Hematopoietic multipotent progenitor cell treated with erythropoietin and hydrocortisone succinate and interleukin-3 and kit ligand, for 4 days (in vitro differentiated cells): ENCODE measurements at regions not wholly inside any gene's neighbourhood (a gene's known extent, or its start where the extent isn't known, plus 50 kb on each side); places are given as distances from the start of the nearest gene placed in this dataset.
"Not testable (repeated sequence)": the region's sequence is repeated elsewhere in the genome, so short reads cannot be mapped to it uniquely, and the experiment has no call there.

Source experiments
- DNase-seq: peaks from one replicate; pipeline ENCODE4 v3.0.0-alpha.2; 2015

GRCh38 chr17:31798205-31798724 is 60.8 kb downstream of the COPRS start:
- no peak for DNase-seq

- not testable (repeated sequence) for DNase-seq
Measured at GRCh38 chr17:31795941-31796340, 63.1 kb downstream of the COPRS start.

DNA sequence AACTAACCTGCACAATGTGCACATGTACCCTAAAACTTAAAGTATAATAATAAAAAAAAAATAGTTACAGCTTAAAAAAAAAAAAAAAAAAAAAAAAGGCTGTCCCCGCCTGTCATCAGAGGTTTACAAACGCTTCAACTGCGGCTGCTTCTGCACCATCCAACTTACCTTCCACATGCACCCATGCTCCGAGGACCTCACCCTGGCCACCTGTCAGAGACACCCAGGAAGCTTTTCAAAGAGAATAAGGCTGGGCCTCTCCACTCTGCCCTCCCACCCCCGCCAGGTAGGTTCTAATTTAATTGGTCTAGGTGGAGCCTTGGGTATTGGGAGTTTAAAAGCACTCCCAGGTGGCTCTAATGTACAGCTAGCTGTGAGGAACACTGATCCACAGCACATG is 64.9 kb downstream of the COPRS start:
- DNase-seq: no peak

- DNase-seq: not testable (repeated sequence)
Measured at GRCh38 chr17:31793634-31794033, 65.4 kb downstream of the COPRS start.

DNA sequence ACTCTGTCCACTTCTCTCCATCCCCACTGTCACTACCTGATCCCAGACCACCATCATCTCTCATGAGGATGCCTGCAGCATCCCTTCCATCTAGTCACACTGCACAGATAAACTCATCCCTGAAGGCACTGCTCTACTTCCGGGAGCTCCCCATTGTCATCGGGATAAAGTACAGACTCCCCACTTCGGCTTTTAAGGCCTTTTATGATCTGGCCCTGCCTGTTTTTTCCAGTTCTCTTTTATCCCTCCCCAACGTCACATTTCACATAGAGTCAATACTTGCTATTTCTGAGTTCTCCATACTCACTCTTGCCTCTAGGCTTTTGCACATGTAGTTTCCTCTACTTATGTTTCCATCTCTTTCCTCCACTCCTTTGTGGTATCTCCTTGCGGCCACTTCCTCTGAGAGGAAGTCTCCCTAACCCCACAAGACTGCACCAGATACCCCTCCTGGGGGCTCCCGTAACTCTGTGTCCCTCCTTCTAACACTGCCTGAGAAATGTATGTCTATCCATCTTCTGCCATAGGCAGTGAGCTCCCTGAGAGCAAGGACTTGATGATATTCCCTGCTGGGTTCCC is 66.9 kb downstream of the COPRS start:
- DNase-seq: no peak

GRCh38 chr17:31789707-31790505 is 69.1 kb downstream of the COPRS start:
- DNase-seq: no peak

- DNase-seq: no peak
Measured at GRCh38 chr17:31788956-31789355, 70.1 kb downstream of the COPRS start.

DNA sequence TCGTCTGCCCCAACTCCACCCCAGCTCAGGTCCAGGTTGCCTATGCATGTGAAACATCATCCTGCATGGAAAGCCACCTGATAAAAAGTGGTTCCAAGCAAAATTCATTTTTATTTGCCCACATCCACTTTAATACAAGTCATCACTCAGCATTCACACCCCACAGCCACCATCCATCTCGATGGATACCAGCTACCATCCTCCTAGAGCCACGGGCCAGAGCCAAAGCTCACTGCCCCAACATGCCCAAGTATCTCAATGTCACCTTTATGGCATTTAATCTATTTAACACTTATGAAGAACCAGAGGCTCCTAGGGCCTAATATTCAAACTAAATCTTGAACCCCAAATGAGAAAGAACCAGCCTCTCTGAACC is 70.5 kb downstream of the COPRS start:
- no peak for DNase-seq

GRCh38 chr17:31787857-31788570 is 71.0 kb downstream of the COPRS start:
- no peak for DNase-seq

- no peak for DNase-seq
Measured at GRCh38 chr17:31786796-31787481, 72.1 kb downstream of the COPRS start.

DNA sequence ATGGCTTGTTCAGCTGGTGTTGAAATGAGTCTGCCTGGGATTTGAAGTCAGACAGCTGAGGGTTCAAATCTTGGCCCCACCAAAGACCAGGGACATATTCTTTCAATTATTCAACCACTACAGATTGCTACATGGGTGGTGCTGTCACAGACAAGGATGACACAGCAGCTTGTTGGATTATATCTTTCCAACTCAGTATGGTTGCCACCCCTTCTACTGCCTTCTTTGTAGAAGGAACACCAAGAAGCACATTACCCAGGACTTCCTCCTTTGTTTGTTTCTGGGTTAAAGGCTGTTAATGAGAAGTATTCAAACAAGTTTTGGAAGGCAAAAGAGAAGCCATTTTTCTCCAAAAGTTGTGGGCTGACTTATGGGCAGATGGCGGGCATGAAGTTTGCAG is 78.6 kb downstream of the COPRS start:
- peak; percentile 74 for DNase-seq

GRCh38 chr17:31778523-31778922 is 80.5 kb downstream of the COPRS start:
- DNase-seq: peak; percentile 16

- not testable (repeated sequence) for DNase-seq
Measured at GRCh38 chr17:31771328-31771727, 87.7 kb downstream of the COPRS start.

DNA sequence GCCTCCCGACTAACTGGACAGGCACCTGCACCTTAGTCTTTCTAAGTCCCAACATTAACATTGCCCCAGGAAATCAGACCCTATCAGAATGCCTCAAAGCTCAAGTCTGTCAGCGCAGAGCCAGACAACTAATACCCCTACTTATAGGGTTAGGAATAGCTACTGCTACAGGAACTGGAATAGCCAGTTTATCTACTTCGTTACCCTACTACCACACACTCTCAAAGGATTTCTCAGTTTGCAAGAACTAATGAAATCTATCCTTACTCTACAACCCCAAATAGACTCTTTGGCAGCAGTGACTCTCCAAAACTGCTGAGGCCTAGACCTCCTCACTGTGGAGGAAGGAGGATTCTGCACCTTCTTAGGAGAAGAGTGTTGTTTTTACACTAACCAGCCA is 88.5 kb downstream of the COPRS start:
- DNase-seq: not testable (repeated sequence)

DNA sequence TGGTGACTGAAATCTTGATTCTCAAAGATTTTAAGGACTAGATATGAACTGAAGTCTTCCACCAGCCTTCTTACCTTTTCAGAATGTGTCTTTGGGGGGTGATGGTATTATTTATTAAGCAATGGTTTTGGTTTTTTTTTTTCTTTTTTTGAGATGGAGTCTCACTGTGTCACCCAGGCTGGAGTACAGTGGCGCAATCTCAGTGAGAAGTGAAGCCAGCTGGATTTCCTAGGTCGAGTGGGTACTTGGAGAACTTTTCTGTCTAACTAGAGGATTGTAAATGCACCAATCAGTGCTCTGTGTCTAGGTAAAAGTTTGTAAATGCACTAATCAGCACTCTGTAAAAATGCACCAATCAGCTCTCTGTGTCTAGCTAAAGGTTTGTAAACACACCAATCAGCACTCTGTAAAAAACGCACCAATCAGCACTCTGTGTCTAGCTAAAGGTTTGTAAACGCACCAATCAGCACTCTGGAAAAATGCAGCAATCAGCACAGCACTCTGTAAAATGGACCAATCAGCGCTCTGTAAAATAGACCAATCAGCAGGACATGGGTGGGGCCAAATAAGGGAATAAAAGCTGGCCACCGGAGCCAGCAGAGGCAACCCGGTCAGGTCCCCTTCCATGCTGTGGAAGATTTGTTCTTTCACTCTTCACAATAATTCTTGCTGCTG is 97.1 kb downstream of the COPRS start:
- DNase-seq: not testable (repeated sequence)

GRCh38 chr17:31758646-31759045 is 100.4 kb downstream of the COPRS start:
- DNase-seq: no peak

GRCh38 chr17:31757097-31757496 is 101.9 kb downstream of the COPRS start:
- DNase-seq: no peak

- no peak for DNase-seq
Measured at GRCh38 chr17:31754239-31754945, 104.7 kb downstream of the COPRS start.

DNA sequence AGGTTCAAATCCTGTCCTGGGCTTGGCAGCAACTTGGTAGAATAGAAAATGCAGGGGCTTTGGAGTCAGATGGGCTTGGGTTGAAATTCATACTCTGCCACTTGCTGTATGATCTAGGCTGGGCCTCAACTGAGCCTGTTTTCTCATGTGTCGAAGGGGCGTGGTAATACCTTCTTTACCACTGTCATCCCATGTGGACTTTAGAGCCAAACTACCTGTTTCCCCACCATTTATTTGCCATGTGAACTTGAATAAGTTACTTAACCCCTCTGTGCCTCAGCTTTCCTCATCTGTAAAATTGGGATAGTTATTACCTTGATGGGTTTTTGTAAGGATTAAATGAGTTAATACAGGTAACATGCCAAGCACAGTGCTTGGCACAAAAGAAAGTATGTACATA is 106.0 kb downstream of the COPRS start:
- no peak for DNase-seq

- DNase-seq: no peak
Measured at GRCh38 chr17:31752584-31752983, 106.5 kb downstream of the COPRS start.

DNA sequence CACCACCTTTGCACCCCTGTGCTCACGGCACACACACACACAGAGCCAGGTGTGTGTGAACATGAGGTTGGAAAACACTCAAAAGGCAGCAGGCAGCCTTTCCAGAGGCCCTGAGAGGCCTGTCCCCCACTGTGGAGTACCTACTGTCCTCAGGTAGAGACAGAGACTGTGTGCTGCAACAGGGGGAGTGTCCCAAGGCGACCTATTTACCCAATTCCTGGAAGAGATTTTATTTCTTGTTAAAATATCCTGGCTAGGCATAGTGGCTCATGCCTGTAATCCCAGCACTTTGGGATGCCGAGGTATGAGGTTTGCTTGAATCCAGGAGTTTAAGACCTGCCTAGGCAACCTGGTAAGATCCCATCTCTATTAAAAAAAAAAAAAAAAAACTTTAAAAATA is 108.5 kb downstream of the COPRS start:
- no peak for DNase-seq

- no peak for DNase-seq
Measured at GRCh38 chr17:31748881-31749280, 110.2 kb downstream of the COPRS start.
